ENCODE measurements at regions not wholly inside any gene's neighbourhood (a gene's known extent, or its start where the extent isn't known, plus 50 kb on each side); places are given as distances from the start of the nearest gene placed in this dataset.

DNA sequence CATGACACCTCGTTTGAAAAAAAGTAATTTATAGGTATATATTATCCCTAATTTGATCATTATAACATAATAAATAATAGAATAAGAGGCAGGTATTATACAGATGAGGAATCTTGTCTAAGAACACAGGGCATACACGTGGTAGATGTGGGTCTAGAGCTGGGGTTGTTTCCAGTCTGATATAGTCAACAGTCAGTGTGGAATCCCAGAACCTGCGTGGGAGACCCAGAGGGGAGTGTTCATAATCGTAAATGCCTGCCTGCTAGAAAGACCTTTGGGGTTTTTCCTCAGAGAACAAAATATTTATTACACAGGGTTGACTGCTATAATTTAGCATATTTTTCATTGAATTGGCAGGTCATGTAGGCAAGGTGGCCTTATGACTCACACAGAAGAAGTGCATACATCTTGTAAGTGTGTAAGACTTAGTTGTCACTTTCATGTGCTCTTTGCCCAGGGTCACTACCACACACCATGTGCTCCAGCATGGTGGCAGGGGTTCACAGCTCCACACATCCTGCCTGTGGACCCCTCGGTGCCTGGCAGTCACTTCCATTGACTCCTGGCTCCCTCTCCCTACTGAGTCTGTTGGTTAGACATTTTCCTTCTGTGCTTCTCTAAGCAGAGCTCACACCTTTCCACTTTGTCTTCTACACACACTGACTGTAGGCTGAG is 94.9 kb upstream of the IKZF1 start:
- DNase-seq (ENCODE audit: low spot score), result peak; percentile 44

DNA sequence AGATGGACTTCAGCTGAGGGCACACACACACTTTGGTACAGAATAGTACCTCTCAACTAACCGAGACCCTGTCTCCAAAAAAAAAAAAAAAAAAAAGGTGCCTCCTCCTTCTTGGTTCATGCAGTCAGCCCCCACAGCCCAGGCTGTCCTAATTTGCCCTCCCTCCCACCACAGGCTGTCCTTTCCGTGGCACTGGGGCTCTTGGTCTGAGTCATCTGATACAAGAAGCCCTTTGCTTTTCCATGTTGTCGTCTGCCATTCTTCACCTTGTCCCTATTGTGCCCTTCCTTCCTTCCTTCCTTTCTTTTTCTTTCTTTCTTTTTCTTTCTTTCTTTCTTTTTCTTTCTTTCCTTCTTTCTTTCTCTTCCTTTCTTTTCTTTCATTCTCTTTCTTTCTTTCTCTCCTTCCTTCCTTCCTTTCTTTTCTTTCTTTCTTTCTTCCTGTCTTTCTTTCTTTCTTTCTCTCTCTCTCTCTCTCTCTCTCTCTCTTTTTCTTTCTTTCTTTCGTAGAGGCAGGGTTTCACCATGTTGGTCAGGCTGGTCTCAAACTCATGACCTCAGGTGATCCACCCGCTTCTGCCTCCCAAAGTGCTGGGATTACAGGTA is 96.0 kb upstream of the IKZF1 start:
- peak; percentile 61 for DNase-seq (ENCODE audit: low spot score)

DNA sequence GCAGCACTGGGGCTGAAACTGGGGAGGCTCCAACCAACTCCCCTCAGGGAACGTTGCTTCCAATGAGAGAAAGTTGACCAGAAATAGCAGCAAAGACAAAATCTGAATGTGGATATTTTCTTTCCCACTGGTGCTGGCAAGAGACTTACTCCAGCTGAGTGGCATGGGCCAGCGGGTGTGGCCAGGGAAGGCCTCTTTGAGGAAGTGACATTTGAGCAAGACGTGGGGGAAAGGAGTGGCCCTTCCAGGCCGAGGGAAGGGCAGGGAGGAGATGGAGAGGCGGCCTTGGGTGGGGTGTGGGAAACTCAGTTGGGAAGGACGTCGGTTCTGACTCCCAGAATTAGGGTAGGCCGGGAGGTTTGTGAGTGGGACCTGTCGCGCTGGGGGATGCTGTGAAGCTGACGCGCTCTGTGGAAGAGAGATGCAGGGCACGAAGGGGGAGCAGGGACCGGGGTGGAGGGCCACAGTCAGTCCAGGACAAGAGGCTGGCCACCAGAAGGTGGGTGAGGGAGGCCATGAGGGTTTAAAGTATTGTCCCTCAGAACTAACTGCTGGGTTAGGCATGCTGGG is 96.7 kb upstream of the IKZF1 start:
- DNase-seq (ENCODE audit: low spot score), result no peak

DNA sequence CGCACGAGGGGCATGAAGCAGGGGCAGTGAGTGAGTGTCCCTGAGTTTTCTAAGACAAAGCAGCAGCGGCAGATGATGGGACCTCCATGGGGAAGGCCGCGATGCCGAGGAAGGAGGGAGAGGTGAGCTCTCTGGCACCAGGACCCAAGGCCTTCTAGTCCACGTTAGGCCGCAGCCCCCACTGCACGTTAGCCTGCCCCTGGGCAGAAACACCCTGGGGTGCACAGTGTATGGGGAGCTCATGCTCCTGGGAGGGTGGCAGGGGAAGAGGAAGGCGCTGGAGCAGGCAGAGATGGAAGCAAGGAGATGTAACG is 97.3 kb upstream of the IKZF1 start:
- DNase-seq (ENCODE audit: low spot score), result no peak

DNA sequence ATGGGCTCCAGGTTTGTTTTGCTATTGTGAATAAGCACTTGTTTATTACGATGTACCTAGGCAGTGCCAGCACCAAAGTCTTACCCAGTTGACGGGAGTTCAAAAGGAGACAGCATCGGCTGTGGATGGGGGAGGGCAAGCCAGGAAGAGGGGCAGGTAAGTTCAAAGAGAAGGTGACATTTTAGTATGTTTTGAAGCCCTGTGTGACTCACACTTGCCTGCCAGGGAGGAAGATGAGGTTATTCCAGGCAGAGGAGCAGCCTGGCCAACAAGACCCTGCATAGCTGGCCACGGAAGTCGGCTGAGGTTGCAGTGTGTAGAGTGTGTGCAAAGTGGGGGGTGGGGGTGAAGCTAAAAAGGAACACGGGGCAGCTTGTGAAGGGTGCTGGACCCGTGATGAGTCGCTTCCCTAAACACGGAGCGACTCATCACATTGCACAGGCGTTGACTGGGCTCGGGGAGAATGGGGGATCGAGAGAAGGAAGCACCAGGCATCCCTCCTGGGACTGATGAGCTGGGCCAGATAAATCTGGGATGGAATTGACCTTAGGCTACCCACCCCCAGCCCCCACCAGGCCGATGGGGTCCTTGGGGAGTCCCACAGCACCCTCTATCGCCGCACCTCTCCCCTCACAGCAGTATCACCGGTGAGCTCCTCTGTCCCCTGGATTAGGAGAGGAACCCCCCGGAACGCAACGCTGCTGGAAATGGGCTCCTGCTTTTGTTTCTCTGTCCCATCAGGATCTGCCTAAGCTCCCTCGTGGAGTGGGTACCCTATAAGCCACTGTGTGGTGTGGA is 97.9 kb upstream of the IKZF1 start:
- DNase-seq (ENCODE audit: low spot score), result peak; percentile 75

DNA sequence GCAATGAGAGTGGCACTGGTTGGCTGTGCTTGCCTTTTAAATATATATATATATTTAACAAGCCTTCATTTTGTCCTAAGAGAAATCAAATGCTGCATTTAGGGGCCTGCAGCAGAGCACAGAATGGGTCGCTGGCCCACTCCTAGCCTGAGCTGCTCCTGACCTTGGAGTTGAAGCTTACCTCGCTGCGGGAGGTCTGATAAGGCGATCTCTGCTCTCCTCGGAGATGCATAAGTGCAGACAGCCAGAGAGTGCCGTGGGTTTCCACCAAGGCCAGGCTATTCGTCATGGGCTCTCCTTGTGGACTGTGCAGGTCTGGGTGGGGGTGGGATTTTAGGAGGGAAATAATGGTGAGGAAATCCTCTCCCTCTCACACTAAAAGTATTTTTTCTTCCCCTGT is 99.5 kb upstream of the IKZF1 start:
- no peak for DNase-seq (ENCODE audit: low spot score)

DNA sequence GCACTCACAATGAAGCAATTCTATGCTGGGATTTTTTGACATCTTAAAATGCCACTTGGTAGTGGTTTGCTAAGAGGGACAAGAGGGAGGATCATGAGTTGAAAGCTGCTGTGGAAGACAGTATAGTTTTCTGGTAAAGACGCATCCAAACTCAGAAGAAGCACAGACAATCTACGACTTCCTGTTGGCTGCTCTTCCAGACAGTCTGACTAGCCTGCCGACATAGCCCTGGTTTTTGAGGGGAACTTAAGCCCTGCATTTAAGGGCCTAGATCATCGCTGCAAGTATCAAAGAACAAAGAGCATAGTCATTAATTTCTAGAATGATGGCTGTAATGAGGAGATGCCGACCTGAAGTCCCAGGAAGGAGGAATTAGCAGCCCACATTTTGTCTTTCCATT is 99.9 kb upstream of the IKZF1 start:
- no peak for DNase-seq (ENCODE audit: low spot score)

DNA sequence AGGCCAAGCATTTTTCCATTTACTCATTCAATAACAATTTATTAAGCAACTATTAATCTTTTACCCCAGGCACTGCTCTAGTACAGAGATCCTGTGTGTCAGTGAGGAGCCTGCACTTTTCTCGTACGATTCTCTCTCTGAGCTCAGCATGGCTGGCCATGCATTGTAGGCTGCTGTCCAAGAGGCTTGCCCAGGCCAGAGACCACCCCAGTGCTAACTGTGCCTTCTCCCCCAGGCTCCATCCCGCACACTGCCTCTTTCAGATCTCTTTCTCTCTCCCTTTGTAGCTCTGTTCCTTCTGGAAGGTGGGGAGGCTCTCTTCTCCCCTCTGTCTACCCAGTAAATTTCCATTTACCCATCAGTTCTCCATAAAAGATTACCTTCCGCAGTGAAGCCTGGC is 101.0 kb upstream of the IKZF1 start:
- no peak for DNase-seq (ENCODE audit: low spot score)

DNA sequence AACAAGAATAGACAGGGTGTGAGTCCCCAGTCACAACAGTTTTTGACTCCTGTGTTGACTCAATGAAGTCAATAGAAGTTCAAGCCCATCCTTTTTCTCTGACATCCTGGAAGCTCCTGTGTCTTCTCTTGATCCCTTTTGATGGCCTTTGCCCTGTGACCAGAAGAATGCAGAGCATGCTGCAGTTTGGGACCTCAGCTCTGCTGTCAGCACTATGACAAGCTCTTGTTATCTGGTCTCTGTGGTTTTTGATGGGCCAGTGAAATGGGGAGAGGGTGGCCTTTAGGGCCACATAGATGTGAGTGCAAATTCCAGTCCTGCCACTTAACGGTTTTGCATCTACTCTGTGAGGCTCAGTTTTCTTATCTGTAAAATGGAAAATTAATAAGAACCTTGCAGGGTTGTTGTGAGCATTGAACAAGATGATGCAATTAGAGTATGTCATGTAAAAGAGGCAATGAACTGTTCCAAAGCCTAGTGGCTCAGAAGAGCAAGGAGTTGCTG is 102.4 kb upstream of the IKZF1 start:
- DNase-seq (ENCODE audit: low spot score), result no peak

DNA sequence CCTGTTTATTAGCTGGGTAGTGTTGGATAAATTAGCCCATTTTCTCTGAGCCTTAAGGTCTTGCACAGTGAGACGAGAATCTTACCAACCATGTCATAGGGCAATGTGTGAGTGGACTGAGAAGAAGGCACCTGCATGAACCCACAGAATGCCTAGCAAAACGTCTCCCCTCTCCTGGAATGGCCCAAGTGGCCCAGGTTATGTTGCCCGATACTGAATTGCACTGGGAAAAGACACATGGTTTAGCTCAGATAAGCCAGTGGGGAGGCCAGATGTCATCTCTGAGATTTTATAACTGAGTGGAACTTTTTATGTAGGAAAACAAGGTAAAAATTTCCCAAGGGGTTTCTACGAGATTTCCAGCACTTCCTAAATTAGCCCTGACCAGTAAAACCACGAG is 104.7 kb upstream of the IKZF1 start:
- no peak for DNase-seq (ENCODE audit: low spot score)

DNA sequence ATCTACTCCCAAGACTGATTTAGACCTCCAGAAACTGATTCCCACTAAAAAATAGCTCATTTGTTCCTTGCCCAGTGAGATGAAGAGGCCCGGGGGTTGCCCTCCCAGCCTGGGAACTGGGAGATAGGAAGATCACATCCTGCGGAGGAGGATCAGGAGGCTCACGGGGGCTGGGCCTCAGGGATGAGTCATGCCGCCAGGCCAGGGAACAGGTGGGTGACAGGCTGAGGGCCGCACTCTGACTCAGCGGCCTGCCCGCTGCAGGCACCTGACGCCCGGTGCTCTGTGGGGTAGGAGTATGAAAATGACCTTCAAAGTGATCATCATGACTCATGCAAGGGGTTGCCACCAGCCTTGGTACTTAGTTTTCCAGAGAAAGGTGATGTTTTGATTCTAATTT is 104.5 kb upstream of the ZPBP start:
- DNase-seq (ENCODE audit: low spot score), result peak; percentile 79

DNA sequence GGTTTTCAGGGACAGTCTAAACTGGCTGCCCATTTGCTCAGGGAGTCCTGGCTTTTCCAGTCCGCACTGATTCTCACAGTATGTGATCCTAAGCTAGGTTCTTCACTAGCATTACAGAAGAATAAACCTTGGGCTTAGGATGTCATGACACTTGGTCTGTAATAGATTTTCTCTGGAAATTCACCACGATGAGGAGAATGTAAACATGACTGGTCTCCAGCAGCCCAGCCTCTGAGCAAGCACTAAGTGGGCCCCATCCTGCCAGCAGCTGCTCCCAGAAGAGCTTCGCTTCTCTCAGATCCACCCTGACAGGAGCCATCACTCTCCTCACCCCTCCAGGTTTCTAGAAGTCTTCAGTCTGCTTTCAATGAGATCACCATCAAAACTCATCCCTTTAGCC is 103.7 kb upstream of the ZPBP start:
- DNase-seq (ENCODE audit: low spot score), result no peak

DNA sequence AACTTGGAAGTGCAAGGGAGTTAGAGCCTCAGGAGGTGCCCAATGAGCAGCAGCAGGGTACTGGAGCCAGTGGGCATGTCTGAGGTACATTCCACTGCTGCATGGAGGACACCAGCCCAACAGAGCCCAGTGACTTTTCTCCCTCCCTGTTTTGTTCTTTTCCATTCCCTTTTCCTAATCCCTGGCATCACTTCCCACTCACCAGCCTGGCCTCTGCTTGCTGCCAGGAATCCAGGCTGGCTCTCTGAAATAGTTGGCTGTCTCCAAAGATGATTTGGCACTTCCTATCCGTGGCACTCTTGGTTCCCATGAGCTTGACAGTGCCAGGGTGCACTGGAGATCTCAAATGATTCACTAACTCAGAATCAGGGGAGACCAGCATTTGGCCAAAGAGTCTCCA is 97.7 kb upstream of the ZPBP start:
- DNase-seq (ENCODE audit: low spot score), result no peak

DNA sequence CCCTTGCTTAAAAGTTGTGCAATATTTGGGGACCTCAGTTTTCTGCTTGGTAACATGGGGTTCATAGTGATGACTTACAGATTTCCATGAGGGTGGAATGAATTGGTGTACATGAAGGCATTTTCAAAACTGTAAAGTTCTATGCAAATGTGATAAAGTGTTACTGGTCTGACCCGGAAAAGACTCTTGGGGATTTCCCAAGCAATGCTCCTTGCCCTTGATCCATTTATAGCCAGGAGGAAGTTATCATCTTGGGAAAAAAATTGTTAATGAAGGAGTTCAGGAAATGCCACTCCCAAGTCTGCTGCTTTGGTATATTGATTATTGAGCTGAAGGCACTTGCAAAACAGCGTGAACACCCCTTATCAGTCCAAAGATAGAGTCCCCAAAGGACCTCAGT is 96.3 kb upstream of the ZPBP start:
- no peak for DNase-seq (ENCODE audit: low spot score)

DNA sequence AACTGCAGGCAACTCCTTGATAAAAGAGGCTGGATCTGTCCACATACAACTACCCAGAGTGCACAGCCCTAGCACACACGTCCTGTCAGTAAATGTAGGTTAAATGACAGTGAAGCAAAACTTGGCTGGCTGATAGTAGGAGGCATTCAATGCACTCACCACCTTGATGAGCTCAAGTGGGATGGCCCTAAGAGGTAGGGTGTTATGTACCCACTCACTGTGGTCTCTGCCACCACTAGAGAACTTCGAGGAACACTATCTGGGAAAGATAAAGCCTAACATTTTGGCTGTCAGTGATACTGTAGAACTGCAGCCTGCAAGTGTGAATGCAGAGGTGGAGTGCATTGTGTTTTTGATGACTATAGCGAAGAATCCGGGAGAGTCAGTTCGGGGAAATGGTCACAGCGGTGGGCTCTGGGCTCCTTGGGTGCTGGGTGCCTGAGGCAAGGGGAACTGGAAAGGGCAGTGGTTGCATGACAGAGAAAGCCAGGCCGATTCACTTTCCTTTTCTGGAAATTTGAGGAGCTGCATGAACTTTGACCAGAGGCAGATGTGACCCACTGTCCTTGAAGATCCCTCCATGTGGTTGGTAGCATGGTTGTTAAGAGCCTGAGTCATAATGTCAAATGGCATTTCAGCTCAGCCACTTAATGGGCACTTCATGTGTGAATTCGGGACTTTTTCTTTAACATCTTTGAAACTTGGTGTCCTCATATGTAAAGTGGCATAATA is 93.1 kb upstream of the ZPBP start:
- DNase-seq (ENCODE audit: low spot score), result no peak

DNA sequence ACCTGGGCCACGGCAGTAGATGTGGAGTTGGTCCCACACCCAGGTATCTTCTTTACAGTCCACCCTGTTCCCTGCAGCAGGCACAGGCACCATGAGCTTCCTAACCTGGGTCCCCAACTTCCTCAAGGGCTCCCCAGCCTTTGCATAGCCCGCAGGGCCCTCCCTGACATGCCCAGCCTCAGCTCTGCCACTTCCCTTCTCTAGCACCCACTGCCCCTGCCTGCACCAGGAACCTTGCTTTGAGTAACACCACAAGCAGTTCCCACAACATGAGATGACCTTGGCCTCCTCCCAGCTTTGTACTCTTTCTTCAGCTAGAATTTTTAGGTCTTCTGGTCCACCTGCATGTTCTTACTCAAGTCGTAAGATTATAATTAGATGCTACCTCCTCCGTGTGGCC is 92.2 kb upstream of the ZPBP start:
- DNase-seq (ENCODE audit: low spot score), result no peak

DNA sequence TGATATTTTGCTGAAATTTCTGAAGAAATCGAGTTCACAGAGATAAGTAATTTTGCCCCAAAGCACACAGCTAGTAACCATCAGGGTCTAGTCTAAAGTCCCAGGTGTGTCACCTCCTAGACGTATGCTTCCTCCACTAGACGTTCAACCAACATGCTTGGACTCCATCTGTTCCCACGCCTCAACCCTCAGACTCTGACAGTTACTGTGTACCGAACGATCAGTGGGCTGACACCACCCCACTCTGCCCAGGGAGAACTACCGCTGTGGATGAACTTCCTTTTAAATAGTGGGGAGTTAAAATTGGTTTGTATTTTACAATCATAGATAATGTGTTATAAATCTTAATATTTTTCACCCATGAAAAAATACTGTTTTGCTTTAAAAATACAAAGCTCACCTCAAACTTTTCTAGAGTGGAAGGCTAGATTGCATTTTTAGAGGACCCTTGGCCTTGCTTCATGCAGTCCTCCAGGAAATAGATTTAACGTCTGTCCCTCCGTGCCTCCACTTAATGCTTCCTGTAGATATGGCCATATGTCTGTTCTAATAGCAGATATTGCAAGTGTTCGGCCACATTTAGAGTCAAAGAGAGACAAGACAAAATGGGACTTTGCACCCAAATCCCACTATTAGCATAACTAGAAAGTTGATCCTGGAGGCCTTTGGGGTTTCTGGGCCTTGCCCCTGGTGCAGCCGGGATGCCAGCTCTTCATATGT is 91.4 kb upstream of the ZPBP start:
- DNase-seq (ENCODE audit: low spot score), result no peak

DNA sequence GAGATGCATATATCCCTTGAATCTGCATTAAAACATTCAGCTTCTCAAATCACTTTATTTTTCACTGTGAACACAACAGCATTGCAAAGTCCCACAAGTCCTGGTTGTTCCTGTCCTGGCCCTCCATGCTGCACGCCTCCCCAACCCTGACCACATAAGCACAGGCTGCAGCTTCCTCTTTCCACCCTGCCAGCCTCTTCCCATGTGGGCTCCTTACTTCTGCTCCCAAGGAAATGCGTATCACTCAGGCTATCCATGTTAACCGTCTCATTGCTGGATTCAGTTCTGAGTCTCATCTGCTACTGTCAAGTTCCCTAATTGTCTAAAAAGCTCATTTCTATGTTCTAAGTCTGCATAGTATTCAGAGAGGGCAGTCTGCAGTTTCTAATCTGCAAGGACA is 89.7 kb upstream of the ZPBP start:
- no peak for DNase-seq (ENCODE audit: low spot score)

DNA sequence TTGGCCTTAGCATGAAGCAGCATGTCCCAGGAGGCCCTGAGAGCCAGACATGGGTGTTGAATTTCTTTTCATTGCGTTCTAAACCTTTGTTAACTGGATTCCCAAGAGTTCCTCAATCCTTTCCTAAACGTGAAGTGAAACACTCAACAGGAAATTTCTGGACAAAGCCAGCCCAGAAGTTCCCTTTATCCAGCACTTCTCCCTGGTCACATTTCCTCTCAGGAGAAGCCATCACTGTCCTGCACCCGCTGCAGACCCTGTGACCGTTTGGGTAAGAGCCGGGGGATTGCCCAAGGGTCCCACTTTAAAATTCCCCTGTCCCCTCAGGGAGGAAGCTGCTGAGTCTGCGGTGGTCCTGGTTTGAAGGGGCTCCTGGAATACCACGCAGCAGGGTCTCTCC is 88.0 kb upstream of the ZPBP start:
- no peak for DNase-seq (ENCODE audit: low spot score)

DNA sequence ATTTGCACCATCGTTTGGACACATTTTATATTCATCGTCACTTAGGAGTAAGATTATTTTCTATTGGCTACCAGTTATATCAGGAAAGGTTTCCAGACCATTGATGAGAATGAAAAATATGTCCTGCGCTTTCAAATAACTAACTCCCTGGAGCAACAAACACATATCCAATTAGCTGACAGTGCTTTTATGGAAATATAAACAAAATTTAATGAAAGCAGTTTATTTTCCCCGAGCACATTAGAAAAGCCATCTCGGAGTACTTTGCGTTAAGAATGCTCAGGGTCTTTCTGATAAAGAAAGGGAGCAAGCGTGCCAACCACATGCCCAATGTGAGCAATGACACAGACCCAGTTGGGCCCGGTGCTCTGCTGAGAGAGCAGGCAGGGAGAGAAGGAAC is 85.1 kb upstream of the ZPBP start:
- DNase-seq (ENCODE audit: low spot score), result no peak

DNA sequence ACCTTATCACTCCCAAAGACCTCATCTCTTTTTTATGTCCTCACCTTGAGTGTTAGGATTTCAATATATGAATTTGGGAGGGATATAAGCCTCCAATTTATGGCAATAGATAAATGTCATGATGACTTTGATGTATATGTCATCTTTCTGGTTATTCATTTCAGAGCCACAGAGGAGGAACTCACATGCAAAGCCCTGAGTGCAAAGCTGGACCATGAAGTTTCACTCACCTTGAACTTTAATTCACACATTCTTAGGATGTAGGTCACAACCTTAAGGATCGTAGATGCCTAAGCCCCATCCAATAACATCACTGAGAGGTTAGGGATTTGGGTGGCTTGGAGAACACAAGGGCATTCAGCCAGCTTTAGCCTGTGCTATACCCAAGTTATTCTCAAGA is 81.9 kb upstream of the ZPBP start:
- DNase-seq (ENCODE audit: low spot score), result no peak
